ENCODE measurements at regions not wholly inside any gene's neighbourhood (a gene's known extent, or its start where the extent isn't known, plus 50 kb on each side); places are given as distances from the start of the nearest gene placed in this dataset.

- no peak for DNase-seq
- Mint-ChIP-seq H3K4me3 (no peak overlapping the region), H3K9me3 (peaks cover 15% of the 10 kb centered on the region), H3K4me1 (ENCODE audit: low read depth) (no peaks in the 10 kb centered on the region), H3K36me3 (ENCODE audit: insufficient read depth) (no peaks in the 10 kb centered on the region), H3K27me3 (ENCODE audit: low read depth) (no peaks in the 10 kb centered on the region)
- ATAC-seq = no peak
Measured at GRCh38 chr2:155266583-155266982, 568.1 kb downstream of the KCNJ3 start.

- Mint-ChIP-seq H3K4me3 (no peak overlapping the region), H3K4me1 (ENCODE audit: low read depth) (no peaks in the 10 kb centered on the region), H3K27me3 (ENCODE audit: low read depth) (no peaks in the 10 kb centered on the region), H3K36me3 (ENCODE audit: insufficient read depth) (no peaks in the 10 kb centered on the region), H3K9me3 (peaks cover 15% of the 10 kb centered on the region)
- DNase-seq (no peak), ATAC-seq (no peak)
Measured at GRCh38 chr2:155266109-155266508, 567.6 kb downstream of the KCNJ3 start.

GRCh38 chr2:155256803-155257202 lies 558.3 kb downstream of the KCNJ3 start:
- H3K4me3 Mint-ChIP-seq = no peak overlapping the region

GRCh38 chr2:155250800-155251199 lies 552.3 kb downstream of the KCNJ3 start:
- Mint-ChIP-seq H3K27me3 (ENCODE audit: low read depth) (no peaks in the 10 kb centered on the region), H3K36me3 (ENCODE audit: insufficient read depth) (no peaks in the 10 kb centered on the region), H3K9me3 (peaks cover 5% of the 10 kb centered on the region), H3K4me3 (no peak overlapping the region), H3K4me1 (ENCODE audit: low read depth) (no peaks in the 10 kb centered on the region)
- no peak for ATAC-seq
- DNase-seq = no peak

More at GRCh38 chr2:155256803-155257202, 558.3 kb downstream of the KCNJ3 start:
- peaks cover 5% of the 10 kb centered on the region for H3K9me3 Mint-ChIP-seq
- H3K4me1 Mint-ChIP-seq (ENCODE audit: low read depth) = no peaks in the 10 kb centered on the region
- H3K27me3 Mint-ChIP-seq (ENCODE audit: low read depth) = no peaks in the 10 kb centered on the region
- no peaks in the 10 kb centered on the region for H3K36me3 Mint-ChIP-seq (ENCODE audit: insufficient read depth)
- DNase-seq (no peak), ATAC-seq (no peak)

- Mint-ChIP-seq H3K4me3 (no peak overlapping the region), H3K4me1 (ENCODE audit: low read depth) (no peaks in the 10 kb centered on the region), H3K27me3 (ENCODE audit: low read depth) (no peaks in the 10 kb centered on the region), H3K9me3 (peaks cover 5% of the 10 kb centered on the region), H3K36me3 (ENCODE audit: insufficient read depth) (no peaks in the 10 kb centered on the region)
- DNase-seq = no peak
- ATAC-seq = no peak
Measured at GRCh38 chr2:155240176-155240575, 541.7 kb downstream of the KCNJ3 start.

GRCh38 chr2:155235710-155236109 lies 537.2 kb downstream of the KCNJ3 start:
- peaks cover 11% of the 10 kb centered on the region for H3K9me3 Mint-ChIP-seq

GRCh38 chr2:155223781-155224406 lies 525.4 kb downstream of the KCNJ3 start:
- ATAC-seq (no peak), DNase-seq (no peak)
- peaks cover 1% of the 10 kb centered on the region for H3K9me3 Mint-ChIP-seq
- H3K27me3 Mint-ChIP-seq (ENCODE audit: low read depth) = no peaks in the 10 kb centered on the region
- H3K4me1 Mint-ChIP-seq (ENCODE audit: low read depth) = no peaks in the 10 kb centered on the region
- H3K36me3 Mint-ChIP-seq (ENCODE audit: insufficient read depth) = no peaks in the 10 kb centered on the region
- no peak overlapping the region for H3K4me3 Mint-ChIP-seq

More at GRCh38 chr2:155235710-155236109, 537.2 kb downstream of the KCNJ3 start:
- ATAC-seq = no peak
- Mint-ChIP-seq H3K27me3 (ENCODE audit: low read depth) (no peaks in the 10 kb centered on the region), H3K4me3 (no peak overlapping the region), H3K4me1 (ENCODE audit: low read depth) (no peaks in the 10 kb centered on the region), H3K36me3 (ENCODE audit: insufficient read depth) (no peaks in the 10 kb centered on the region)
- no peak for DNase-seq

GRCh38 chr2:155218945-155219344 lies 520.5 kb downstream of the KCNJ3 start:
- Mint-ChIP-seq H3K36me3 (ENCODE audit: insufficient read depth) (no peaks in the 10 kb centered on the region), H3K4me3 (no peak overlapping the region), H3K9me3 (no peaks in the 10 kb centered on the region), H3K4me1 (ENCODE audit: low read depth) (no peaks in the 10 kb centered on the region), H3K27me3 (ENCODE audit: low read depth) (no peaks in the 10 kb centered on the region)
- DNase-seq (no peak), ATAC-seq (no peak)

GRCh38 chr2:155218292-155218924 lies 519.9 kb downstream of the KCNJ3 start:
- no peaks in the 10 kb centered on the region for H3K27me3 Mint-ChIP-seq (ENCODE audit: low read depth)
- no peak overlapping the region for H3K4me3 Mint-ChIP-seq
- no peaks in the 10 kb centered on the region for H3K9me3 Mint-ChIP-seq
- no peaks in the 10 kb centered on the region for H3K4me1 Mint-ChIP-seq (ENCODE audit: low read depth)
- H3K36me3 Mint-ChIP-seq (ENCODE audit: insufficient read depth) = no peaks in the 10 kb centered on the region
- DNase-seq (no peak), ATAC-seq (no peak)

GRCh38 chr2:155215037-155215707 lies 516.7 kb downstream of the KCNJ3 start:
- Mint-ChIP-seq H3K27me3 (ENCODE audit: low read depth) (no peaks in the 10 kb centered on the region), H3K4me1 (ENCODE audit: low read depth) (no peaks in the 10 kb centered on the region), H3K4me3 (no peak overlapping the region), H3K9me3 (peaks cover 4% of the 10 kb centered on the region), H3K36me3 (ENCODE audit: insufficient read depth) (no peaks in the 10 kb centered on the region)
- ATAC-seq (no peak), DNase-seq (no peak)

GRCh38 chr2:155209696-155210450 lies 511.4 kb downstream of the KCNJ3 start:
- Mint-ChIP-seq H3K27me3 (ENCODE audit: low read depth) (no peaks in the 10 kb centered on the region), H3K9me3 (peaks cover 10% of the 10 kb centered on the region), H3K4me1 (ENCODE audit: low read depth) (no peaks in the 10 kb centered on the region), H3K4me3 (no peak overlapping the region), H3K36me3 (ENCODE audit: insufficient read depth) (no peaks in the 10 kb centered on the region)
- DNase-seq (no peak), ATAC-seq (no peak)

GRCh38 chr2:155203178-155203577 lies 504.7 kb downstream of the KCNJ3 start:
- Mint-ChIP-seq H3K9me3 (peaks cover 6% of the 10 kb centered on the region), H3K36me3 (ENCODE audit: insufficient read depth) (no peaks in the 10 kb centered on the region), H3K4me3 (no peak overlapping the region), H3K4me1 (ENCODE audit: low read depth) (no peaks in the 10 kb centered on the region), H3K27me3 (ENCODE audit: low read depth) (no peaks in the 10 kb centered on the region)
- DNase-seq = no peak
- ATAC-seq = no peak

- H3K36me3 Mint-ChIP-seq (ENCODE audit: insufficient read depth) = no peaks in the 10 kb centered on the region
- H3K27me3 Mint-ChIP-seq (ENCODE audit: low read depth) = no peaks in the 10 kb centered on the region
- no peak for ATAC-seq
- no peak overlapping the region for H3K4me3 Mint-ChIP-seq
- H3K9me3 Mint-ChIP-seq = no peaks in the 10 kb centered on the region
- no peak for DNase-seq
- H3K4me1 Mint-ChIP-seq (ENCODE audit: low read depth) = no peaks in the 10 kb centered on the region
Measured at GRCh38 chr2:155200753-155201152, 502.3 kb downstream of the KCNJ3 start.

GRCh38 chr2:155190342-155190741 lies 491.8 kb downstream of the KCNJ3 start:
- Mint-ChIP-seq H3K4me1 (ENCODE audit: low read depth) (no peaks in the 10 kb centered on the region), H3K27me3 (ENCODE audit: low read depth) (no peaks in the 10 kb centered on the region)

More at GRCh38 chr2:155190342-155190741, 491.8 kb downstream of the KCNJ3 start:
- no peak for ATAC-seq
- no peaks in the 10 kb centered on the region for H3K36me3 Mint-ChIP-seq (ENCODE audit: insufficient read depth)
- no peak overlapping the region for H3K4me3 Mint-ChIP-seq
- DNase-seq = no peak
- H3K9me3 Mint-ChIP-seq = peaks cover 19% of the 10 kb centered on the region

All from activated T-cell treated with anti-CD3 and anti-CD28 coated beads, Interleukin-2, amount 50 U/mL, for 4 hours (primary cell).